Colonic mucosa (tissue), 4 donors: ENCODE measurements at regions not wholly inside any gene's neighbourhood (a gene's known extent, or its start where the extent isn't known, plus 50 kb on each side); places are given as distances from the start of the nearest gene placed in this dataset.

Experiments used
- DNase-seq: peaks from one replicate; pipeline ENCODE4 v3.0.0-alpha.2; 2020
- H3K27ac ChIP-seq: fragments of 200-600 bp; one replicate; pipeline ENCODE4 v1.8.0; 2021
- H3K27me3 ChIP-seq: fragments of 200-600 bp; one replicate; pipeline ENCODE4 v1.8.0; 2021
- H3K36me3 ChIP-seq: fragments of 200-600 bp; one replicate; pipeline ENCODE4 v1.8.0; 2021
- H3K4me1 ChIP-seq: fragments of 200-600 bp; one replicate; pipeline ENCODE4 v1.8.0; 2021; ENCODE audit warnings: mild to moderate bottlenecking
- H3K4me3 ChIP-seq: fragments of 200-600 bp; one replicate; pipeline ENCODE4 v1.8.0; 2021
- H3K9ac ChIP-seq, 2 donors: one replicate each; pipeline ENCODE4 v1.7.0; 2013; ENCODE audit warnings: control low read depth in 2 of 2, low read depth in 2 of 2, low read length in 2 of 2
- H3K9me3 ChIP-seq: fragments of 200-600 bp; one replicate; pipeline ENCODE4 v1.8.0; 2021
- intact Hi-C: fragments of 100-400 bp; cut with DNase I; formaldehyde crosslinking; loops from one replicate; pipeline ENCODE4 v1.14.1; 2022
- TF ChIP-seq, protein P1 (sequence below): fragments of 200-600 bp; IDR thresholded peaks from one replicate; pipeline ENCODE4 v1.8.0; 2022; ENCODE audit warnings: antibody characterized with exemption, mild to moderate bottlenecking
- donor health status: healthy.
- donor health status: DM: no; HTN: no; CAD: no.
- donor health status: DM: no; HTN: no; CAD: no.

DNA sequence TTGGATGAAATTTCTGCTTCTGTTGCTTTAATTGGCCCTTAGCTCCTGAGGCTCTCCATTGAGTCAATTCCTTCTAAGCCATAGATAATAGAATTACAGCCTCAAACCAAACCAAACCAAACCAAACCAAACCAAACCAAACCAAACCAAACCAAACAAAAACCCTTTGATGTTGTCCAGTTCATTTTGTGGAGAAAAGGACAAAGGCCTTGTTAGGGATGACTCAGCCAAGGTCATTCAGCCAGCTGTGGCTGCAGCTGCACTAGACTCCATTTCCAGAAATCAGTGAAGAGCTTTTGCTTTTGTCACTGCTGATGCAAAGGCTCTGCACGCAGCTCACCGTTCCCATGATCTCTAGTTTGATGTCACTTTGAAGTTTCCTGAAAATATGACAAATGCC is 82.2 kb upstream of the RMST start:
- H3K4me3 ChIP-seq, result no peak overlapping the region
- H3K27me3 ChIP-seq, result no peaks in the 10 kb centered on the region
- no peak overlapping the region for H3K27ac ChIP-seq
- TF ChIP-seq, protein P1, sequence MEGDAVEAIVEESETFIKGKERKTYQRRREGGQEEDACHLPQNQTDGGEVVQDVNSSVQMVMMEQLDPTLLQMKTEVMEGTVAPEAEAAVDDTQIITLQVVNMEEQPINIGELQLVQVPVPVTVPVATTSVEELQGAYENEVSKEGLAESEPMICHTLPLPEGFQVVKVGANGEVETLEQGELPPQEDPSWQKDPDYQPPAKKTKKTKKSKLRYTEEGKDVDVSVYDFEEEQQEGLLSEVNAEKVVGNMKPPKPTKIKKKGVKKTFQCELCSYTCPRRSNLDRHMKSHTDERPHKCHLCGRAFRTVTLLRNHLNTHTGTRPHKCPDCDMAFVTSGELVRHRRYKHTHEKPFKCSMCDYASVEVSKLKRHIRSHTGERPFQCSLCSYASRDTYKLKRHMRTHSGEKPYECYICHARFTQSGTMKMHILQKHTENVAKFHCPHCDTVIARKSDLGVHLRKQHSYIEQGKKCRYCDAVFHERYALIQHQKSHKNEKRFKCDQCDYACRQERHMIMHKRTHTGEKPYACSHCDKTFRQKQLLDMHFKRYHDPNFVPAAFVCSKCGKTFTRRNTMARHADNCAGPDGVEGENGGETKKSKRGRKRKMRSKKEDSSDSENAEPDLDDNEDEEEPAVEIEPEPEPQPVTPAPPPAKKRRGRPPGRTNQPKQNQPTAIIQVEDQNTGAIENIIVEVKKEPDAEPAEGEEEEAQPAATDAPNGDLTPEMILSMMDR, result no peak
- no peaks in the 10 kb centered on the region for H3K9me3 ChIP-seq
- H3K4me1 ChIP-seq, result no peaks in the 10 kb centered on the region
- no peaks in the 10 kb centered on the region for H3K36me3 ChIP-seq
- H3K9ac ChIP-seq, result no peak overlapping the region
- intact Hi-C loops, result no loop called here
- no peak for DNase-seq

DNA sequence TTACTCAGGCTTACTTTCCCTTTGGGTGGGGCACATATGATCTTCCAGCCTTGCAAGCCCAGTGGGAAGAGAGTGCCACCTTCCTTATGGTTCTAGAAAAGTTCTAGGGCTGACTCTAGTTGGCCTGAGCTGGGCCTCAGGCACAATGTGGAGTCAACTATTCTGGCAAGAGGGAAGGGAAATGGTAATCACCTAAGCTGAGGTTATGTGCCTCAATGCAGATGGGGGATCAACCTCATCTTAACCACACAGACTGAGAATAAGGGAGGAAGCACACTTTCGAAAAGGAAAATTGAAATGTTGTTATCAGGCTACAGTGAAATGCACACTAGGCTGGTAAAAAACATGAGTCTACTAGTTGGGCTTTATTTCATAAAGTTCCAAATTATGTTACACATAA is 77.5 kb upstream of the RMST start:
- H3K9me3 ChIP-seq, result no peaks in the 10 kb centered on the region
- intact Hi-C loops, result no loop called here
- no peaks in the 10 kb centered on the region for H3K36me3 ChIP-seq
- DNase-seq, result no peak
- H3K4me1 ChIP-seq, result no peaks in the 10 kb centered on the region
- H3K9ac ChIP-seq, result no peak overlapping the region
- no peak overlapping the region for H3K27ac ChIP-seq
- TF ChIP-seq, protein P1, result no peak
- H3K27me3 ChIP-seq, result no peaks in the 10 kb centered on the region
- H3K4me3 ChIP-seq, result no peak overlapping the region

DNA sequence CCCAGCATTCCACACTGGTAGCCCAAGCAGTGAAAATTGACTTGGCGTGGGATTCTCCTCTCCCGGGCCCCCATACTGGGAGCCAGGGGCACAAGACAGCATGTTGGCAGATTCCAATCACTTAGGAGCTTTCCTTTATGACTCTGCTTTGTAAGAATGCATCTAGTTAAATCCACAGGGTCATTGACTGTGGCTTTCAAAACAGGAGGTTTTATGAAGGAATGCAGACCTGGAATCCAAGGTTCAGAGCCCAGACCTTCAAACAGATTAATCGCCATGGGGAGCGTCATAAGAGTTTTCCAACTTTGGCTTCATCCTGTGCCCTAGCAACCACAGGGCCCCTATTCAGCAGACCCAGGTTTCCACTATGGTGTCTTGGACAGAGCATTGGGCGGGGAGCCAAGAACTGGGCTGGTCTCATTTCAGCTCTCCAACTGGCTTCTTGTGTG is 76.4 kb upstream of the RMST start:
- H3K27ac ChIP-seq, result no peak overlapping the region

DNA sequence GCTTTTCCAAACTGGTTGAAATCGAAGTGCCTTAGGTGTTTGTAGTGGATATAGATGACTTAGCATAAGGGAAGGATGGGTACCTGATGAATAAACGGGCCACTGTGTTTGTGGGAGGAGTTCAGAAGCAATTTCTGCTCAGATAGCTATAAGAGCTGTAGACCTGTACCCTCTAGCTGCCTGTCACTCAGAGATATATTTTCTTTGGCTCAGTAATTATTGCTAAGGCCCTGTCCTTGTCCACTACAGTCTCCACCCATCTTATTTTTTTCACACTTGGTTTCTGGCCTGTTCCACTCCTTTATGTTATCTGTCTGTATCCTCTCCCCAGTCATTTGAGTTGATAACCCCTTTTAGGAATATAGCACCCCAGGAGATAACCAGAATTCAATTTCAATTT is 74.8 kb upstream of the RMST start:
- Histone ChIP-seq H3K4me1 (no peaks in the 10 kb centered on the region), H3K9ac (no peak overlapping the region), H3K36me3 (no peaks in the 10 kb centered on the region), H3K9me3 (no peaks in the 10 kb centered on the region), H3K27ac (no peak overlapping the region), H3K27me3 (no peaks in the 10 kb centered on the region), H3K4me3 (no peak overlapping the region)
- TF ChIP-seq, protein P1, result no peak
- intact Hi-C loops, result no loop called here
- DNase-seq, result no peak

More for the DNA sequence above, 76.4 kb upstream of the RMST start:
- no peaks in the 10 kb centered on the region for H3K4me1 ChIP-seq
- no peak overlapping the region for H3K4me3 ChIP-seq
- no peak for DNase-seq
- intact Hi-C loops, result no loop called here
- no peaks in the 10 kb centered on the region for H3K9me3 ChIP-seq
- TF ChIP-seq, protein P1, result no peak
- H3K9ac ChIP-seq, result no peak overlapping the region
- no peaks in the 10 kb centered on the region for H3K27me3 ChIP-seq
- no peaks in the 10 kb centered on the region for H3K36me3 ChIP-seq

DNA sequence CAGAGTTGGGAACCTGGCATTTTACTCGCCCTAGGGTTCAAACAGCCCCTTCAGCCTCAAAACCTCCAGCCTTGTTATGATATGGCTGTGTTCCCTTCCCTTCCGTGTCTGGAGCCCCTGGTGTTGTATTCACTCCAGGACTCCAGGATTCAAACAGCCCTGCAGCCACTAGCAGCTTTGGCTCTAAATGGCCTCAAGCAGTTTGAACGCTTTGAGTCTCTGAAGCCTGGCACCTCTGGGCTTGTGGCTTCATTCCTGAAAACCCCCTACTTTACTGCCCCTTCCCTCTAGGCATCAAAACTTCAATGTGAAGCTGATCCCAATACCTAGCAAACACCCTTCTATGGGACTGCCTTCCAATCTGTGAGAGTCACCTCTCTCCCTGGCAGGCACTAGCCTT is 67.9 kb upstream of the RMST start:
- intact Hi-C loops, result no loop called here

More for the DNA sequence above, 67.9 kb upstream of the RMST start:
- Histone ChIP-seq H3K4me3 (no peak overlapping the region), H3K27ac (no peak overlapping the region), H3K9me3 (no peaks in the 10 kb centered on the region), H3K9ac (no peak overlapping the region), H3K27me3 (no peaks in the 10 kb centered on the region), H3K4me1 (no peaks in the 10 kb centered on the region), H3K36me3 (no peaks in the 10 kb centered on the region)
- no peak for DNase-seq
- TF ChIP-seq, protein P1, result no peak
